ENCODE measurements at regions not wholly inside any gene's neighbourhood (a gene's known extent, or its start where the extent isn't known, plus 50 kb on each side); places are given as distances from the start of the nearest gene placed in this dataset.

- no peak for DNase-seq (ENCODE audit: extremely low read depth in 1 of 2, low read depth in 1 of 2)
Measured at GRCh38 chr15:98410328-98410727, 238.0 kb upstream of the IGF1R start.

GRCh38 chr15:98412852-98413251 is 235.5 kb upstream of the IGF1R start:
- DNase-seq (ENCODE audit: extremely low read depth in 1 of 2, low read depth in 1 of 2): no peak

- DNase-seq (ENCODE audit: extremely low read depth in 1 of 2, low read depth in 1 of 2): no peak
Measured at GRCh38 chr15:98413933-98414546, 234.3 kb upstream of the IGF1R start.

GRCh38 chr15:98416222-98416855 is 232.0 kb upstream of the IGF1R start:
- DNase-seq (ENCODE audit: extremely low read depth in 1 of 2, low read depth in 1 of 2): no peak

- no peak for DNase-seq (ENCODE audit: extremely low read depth in 1 of 2, low read depth in 1 of 2)
Measured at GRCh38 chr15:98417346-98417745, 231.0 kb upstream of the IGF1R start.

GRCh38 chr15:98418122-98418521 is 230.2 kb upstream of the IGF1R start:
- DNase-seq (ENCODE audit: extremely low read depth in 1 of 2, low read depth in 1 of 2): no peak

- no peak for DNase-seq (ENCODE audit: extremely low read depth in 1 of 2, low read depth in 1 of 2)
Measured at GRCh38 chr15:98419173-98419780, 229.1 kb upstream of the IGF1R start.

- DNase-seq (ENCODE audit: extremely low read depth in 1 of 2, low read depth in 1 of 2): no peak
Measured at GRCh38 chr15:98420837-98421236, 227.5 kb upstream of the IGF1R start.

GRCh38 chr15:98421419-98422129 is 226.8 kb upstream of the IGF1R start:
- peak; percentile 27 to 35 for DNase-seq (ENCODE audit: extremely low read depth in 1 of 2, low read depth in 1 of 2)

GRCh38 chr15:98422130-98422478 is 226.2 kb upstream of the IGF1R start:
- DNase-seq (ENCODE audit: extremely low read depth in 1 of 2, low read depth in 1 of 2): no peak

GRCh38 chr15:98425173-98425572 is 223.2 kb upstream of the IGF1R start:
- no peak for DNase-seq (ENCODE audit: extremely low read depth in 1 of 2, low read depth in 1 of 2)

- DNase-seq (ENCODE audit: extremely low read depth in 1 of 2, low read depth in 1 of 2): no peak
Measured at GRCh38 chr15:98427321-98427720, 221.0 kb upstream of the IGF1R start.

- DNase-seq (ENCODE audit: extremely low read depth in 1 of 2, low read depth in 1 of 2): peak; percentile 29 to 45
Measured at GRCh38 chr15:98428253-98428989, 219.9 kb upstream of the IGF1R start.

- no peak for DNase-seq (ENCODE audit: extremely low read depth in 1 of 2, low read depth in 1 of 2)
Measured at GRCh38 chr15:98431171-98431570, 217.2 kb upstream of the IGF1R start.

- no peak for DNase-seq (ENCODE audit: extremely low read depth in 1 of 2, low read depth in 1 of 2)
Measured at GRCh38 chr15:98433346-98433745, 215.0 kb upstream of the IGF1R start.

- DNase-seq (ENCODE audit: extremely low read depth in 1 of 2, low read depth in 1 of 2): no peak
Measured at GRCh38 chr15:98433856-98434255, 214.5 kb upstream of the IGF1R start.

GRCh38 chr15:98437752-98438151 is 210.6 kb upstream of the IGF1R start:
- no peak for DNase-seq (ENCODE audit: extremely low read depth in 1 of 2, low read depth in 1 of 2)

GRCh38 chr15:98438326-98438725 is 210.0 kb upstream of the IGF1R start:
- no peak for DNase-seq (ENCODE audit: extremely low read depth in 1 of 2, low read depth in 1 of 2)

- no peak for DNase-seq (ENCODE audit: extremely low read depth in 1 of 2, low read depth in 1 of 2)
Measured at GRCh38 chr15:98438907-98439306, 209.4 kb upstream of the IGF1R start.

- DNase-seq (ENCODE audit: extremely low read depth in 1 of 2, low read depth in 1 of 2): no peak
Measured at GRCh38 chr15:98439523-98439942, 208.8 kb upstream of the IGF1R start.

- DNase-seq (ENCODE audit: extremely low read depth in 1 of 2, low read depth in 1 of 2): no peak
Measured at GRCh38 chr15:98440917-98441316, 207.4 kb upstream of the IGF1R start.

All from stimulated activated CD8-positive, alpha-beta memory T cell treated with anti-CD3 and anti-CD28 coated beads, Interleukin-7, amount 100 ng/mL, for 48 hours (primary cell).